ENCODE measurements at regions not wholly inside any gene's neighbourhood (a gene's known extent, or its start where the extent isn't known, plus 50 kb on each side); places are given as distances from the start of the nearest gene placed in this dataset.

- TF ChIP-seq CTCF (IDR thresholded peaks at IDR 0.05) (no peak), POLR2AphosphoS5 (IDR thresholded peaks at IDR 0.05; ENCODE audit: low read depth, low read length) (no peak), TCF7L2 (IDR thresholded peaks at IDR 0.05; ENCODE audit: low read depth, low read length) (no peak), REST (IDR thresholded peaks at IDR 0.05; ENCODE audit: insufficient read depth in 1 of 2, low read depth in 2 of 2, low read length in 1 of 2) (no peak)
Measured at GRCh38 chr9:75210215-75210614, 121.9 kb downstream of the OSTF1 start.
